Keratinocyte (primary cell): ENCODE measurements at regions not wholly inside any gene's neighbourhood (a gene's known extent, or its start where the extent isn't known, plus 50 kb on each side); places are given as distances from the start of the nearest gene placed in this dataset.

Source experiments
- DNase-seq: peaks from one replicate; pipeline ENCODE4 v3.0.0-alpha.2; 2011; ENCODE audit warnings: low read depth, missing footprints, low spot score
- FAIRE-seq: peaks from 2 replicates; lab custom pipeline; 2011; peaks lifted over from hg19 to GRCh38; lab: Jason Lieb, UNC
- H2AFZ ChIP-seq: 2 replicates; pipeline ENCODE4 v1.6.0; 2012; ENCODE audit warnings: low read length, control low read depth, inconsistent platforms; ENCODE audit not compliant: control insufficient read depth
- H3K27ac ChIP-seq: 2 replicates; pipeline ENCODE4 v1.5.1; 2011; ENCODE audit warnings: low read length; ENCODE audit not compliant: control insufficient read depth, insufficient read depth
- H3K27me3 ChIP-seq: 3 replicates; pipeline ENCODE4 v1.6.0; 2011; ENCODE audit warnings: low read length; ENCODE audit not compliant: control insufficient read depth, insufficient read depth; ENCODE audit errors: extremely low read depth
- H3K36me3 ChIP-seq, 2 experiments: 2 replicates in 1 of 2; 3 replicates in 1 of 2; pipeline ENCODE4 v1.5.1; 2011; ENCODE audit warnings: low read length in 2 of 2, mild to moderate bottlenecking in 1 of 2; ENCODE audit not compliant: control insufficient read depth in 2 of 2, insufficient read depth in 2 of 2; ENCODE audit errors: extremely low read depth in 1 of 2
- H3K4me1 ChIP-seq: 3 replicates; pipeline ENCODE4 v1.5.1; 2011; ENCODE audit warnings: low read length; ENCODE audit not compliant: control insufficient read depth, insufficient read depth; ENCODE audit errors: extremely low read depth
- H3K4me2 ChIP-seq: 3 replicates; pipeline ENCODE4 v1.6.0; 2011; ENCODE audit warnings: low read depth, low read length; ENCODE audit not compliant: control insufficient read depth, insufficient read depth; ENCODE audit errors: extremely low read depth
- H3K4me3 ChIP-seq, 3 experiments: fragments of 200-600 bp in 1 of 3; sonication (generic) in 1 of 3; 2 replicates in 2 of 3; 3 replicates in 1 of 3; pipeline ENCODE4 v1.5.1; 2011 to 2016; ENCODE audit warnings: low read length in 3 of 3, mild to moderate bottlenecking in 3 of 3, control low read depth in 2 of 3, inconsistent platforms in 1 of 3, low read depth in 1 of 3, mixed read lengths in 1 of 3, mixed run types in 1 of 3, moderate library complexity in 1 of 3; ENCODE audit not compliant: control insufficient read depth in 2 of 3, insufficient read depth in 2 of 3; ENCODE audit errors: extremely low read depth in 1 of 3
- H3K79me2 ChIP-seq: 2 replicates; pipeline ENCODE4 v1.6.0; 2012; ENCODE audit warnings: low read length; ENCODE audit not compliant: control insufficient read depth, insufficient read depth
- H3K9ac ChIP-seq: 3 replicates; pipeline ENCODE4 v1.6.0; 2011; ENCODE audit warnings: low read length; ENCODE audit not compliant: control insufficient read depth, insufficient read depth; ENCODE audit errors: extremely low read depth
- H3K9me1 ChIP-seq: 3 replicates; pipeline ENCODE4 v1.6.0; 2011; ENCODE audit warnings: low read length; ENCODE audit not compliant: control insufficient read depth, insufficient read depth; ENCODE audit errors: extremely low read depth
- H3K9me3 ChIP-seq: 2 replicates; pipeline ENCODE4 v1.5.1; 2012; ENCODE audit warnings: low read depth, low read length; ENCODE audit not compliant: control insufficient read depth
- H4K20me1 ChIP-seq: 3 replicates; pipeline ENCODE4 v1.6.0; 2011; ENCODE audit warnings: low read length; ENCODE audit not compliant: control insufficient read depth, insufficient read depth; ENCODE audit errors: extremely low read depth
- EZH2 ChIP-seq: IDR thresholded peaks from one replicate; pipeline ENCODE4 v1.6.1; 2012; ENCODE audit warnings: inconsistent platforms, mild to moderate bottlenecking, low read length, moderate library complexity
- dilution Hi-C: fragments of 300-500 bp; cut with MboI; formaldehyde crosslinking; loops from one replicate; pipeline ENCODE4 v1.7.0; 2020; ENCODE audit warnings: low sequenced_read_pairs; ENCODE audit not compliant: extremely low pct_ligation_motif_present
- TF ChIP-seq, protein P1 (sequence below), 3 experiments: IDR thresholded peaks in 1 of 3; conservative IDR thresholded peaks in 1 of 3; optimal IDR thresholded peaks in 1 of 3; 2 replicates in 2 of 3; 3 replicates in 1 of 3; pipeline versions ENCODE3 to v1.5.1; 2011; ENCODE audit warnings: low read length in 3 of 3, mild to moderate bottlenecking in 3 of 3, moderate library complexity in 2 of 3, control low read depth in 1 of 3, inconsistent platforms in 1 of 3; ENCODE audit not compliant: insufficient read depth in 2 of 3; ENCODE audit errors: extremely low read depth in 1 of 3

DNA sequence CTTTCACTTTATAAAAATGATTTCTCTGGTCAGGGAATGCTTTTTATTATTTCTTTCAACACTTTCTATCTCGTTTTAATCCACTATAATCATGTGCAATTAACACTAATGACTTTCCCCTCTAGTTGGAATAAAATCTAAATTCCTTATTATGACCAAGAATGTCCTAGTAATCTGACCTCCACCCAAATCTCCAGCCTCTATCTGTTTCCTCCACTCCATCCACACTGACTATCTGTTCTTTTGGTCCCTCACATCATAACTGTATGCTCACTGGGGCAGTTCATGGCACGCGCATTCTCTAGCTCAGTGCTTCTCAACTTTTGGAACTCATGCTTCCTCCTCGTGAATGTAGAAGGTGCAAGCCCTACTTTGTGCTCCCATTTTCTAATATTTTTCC is 244.7 kb downstream of the POSTN start:
- no peaks in the 10 kb centered on the region for H3K27me3 ChIP-seq
- no peak overlapping the region for H3K4me2 ChIP-seq
- H3K79me2 ChIP-seq, result no peaks in the 10 kb centered on the region
- no peak overlapping the region for H3K4me3 ChIP-seq
- no peaks in the 10 kb centered on the region for H3K36me3 ChIP-seq
- H2AFZ ChIP-seq, result no peak overlapping the region
- TF ChIP-seq, protein P1, sequence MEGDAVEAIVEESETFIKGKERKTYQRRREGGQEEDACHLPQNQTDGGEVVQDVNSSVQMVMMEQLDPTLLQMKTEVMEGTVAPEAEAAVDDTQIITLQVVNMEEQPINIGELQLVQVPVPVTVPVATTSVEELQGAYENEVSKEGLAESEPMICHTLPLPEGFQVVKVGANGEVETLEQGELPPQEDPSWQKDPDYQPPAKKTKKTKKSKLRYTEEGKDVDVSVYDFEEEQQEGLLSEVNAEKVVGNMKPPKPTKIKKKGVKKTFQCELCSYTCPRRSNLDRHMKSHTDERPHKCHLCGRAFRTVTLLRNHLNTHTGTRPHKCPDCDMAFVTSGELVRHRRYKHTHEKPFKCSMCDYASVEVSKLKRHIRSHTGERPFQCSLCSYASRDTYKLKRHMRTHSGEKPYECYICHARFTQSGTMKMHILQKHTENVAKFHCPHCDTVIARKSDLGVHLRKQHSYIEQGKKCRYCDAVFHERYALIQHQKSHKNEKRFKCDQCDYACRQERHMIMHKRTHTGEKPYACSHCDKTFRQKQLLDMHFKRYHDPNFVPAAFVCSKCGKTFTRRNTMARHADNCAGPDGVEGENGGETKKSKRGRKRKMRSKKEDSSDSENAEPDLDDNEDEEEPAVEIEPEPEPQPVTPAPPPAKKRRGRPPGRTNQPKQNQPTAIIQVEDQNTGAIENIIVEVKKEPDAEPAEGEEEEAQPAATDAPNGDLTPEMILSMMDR (optimal IDR thresholded peaks at IDR 0.05 in 1 of 3, IDR thresholded peaks at IDR 0.05 in 1 of 3, conservative IDR thresholded peaks at IDR 0.05 in 1 of 3; ENCODE audit: extremely low read depth in 1 of 3, insufficient read depth in 2 of 3, low read length in 3 of 3), result no peak
- TF ChIP-seq EZH2, result no peak
- no peaks in the 10 kb centered on the region for H3K9me1 ChIP-seq
- H3K9me3 ChIP-seq, result no peaks in the 10 kb centered on the region
- no peak for DNase-seq
- H4K20me1 ChIP-seq, result no peaks in the 10 kb centered on the region
- no peak overlapping the region for H3K27ac ChIP-seq
- H3K9ac ChIP-seq, result no peak overlapping the region
- no peak for FAIRE-seq
- dilution Hi-C loops, result no loop called here
- H3K4me1 ChIP-seq, result no peaks in the 10 kb centered on the region

DNA sequence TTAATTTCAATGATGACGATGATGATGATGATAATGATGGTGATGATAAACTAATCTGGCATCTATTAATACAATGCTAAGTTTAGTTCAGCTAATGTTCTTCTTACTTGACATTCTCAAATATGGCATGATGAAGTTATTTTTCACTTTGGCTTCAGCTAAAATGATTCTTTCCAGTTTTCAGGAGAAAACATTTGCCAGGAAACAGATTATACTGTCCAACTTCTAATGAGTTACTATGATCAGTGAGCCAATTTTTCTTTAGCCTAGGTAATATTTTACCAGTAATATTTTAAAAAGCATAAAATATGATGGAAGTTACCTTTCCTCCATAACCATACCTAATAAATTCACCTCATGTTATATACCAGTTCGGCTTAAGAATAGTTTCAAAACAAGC is 245.7 kb upstream of the CSNK1A1L start:
- no peaks in the 10 kb centered on the region for H3K4me1 ChIP-seq
- TF ChIP-seq, protein P1 (optimal IDR thresholded peaks at IDR 0.05 in 1 of 3, IDR thresholded peaks at IDR 0.05 in 1 of 3, conservative IDR thresholded peaks at IDR 0.05 in 1 of 3; ENCODE audit: extremely low read depth in 1 of 3, insufficient read depth in 2 of 3, low read length in 3 of 3), result no peak
- no peak for TF ChIP-seq EZH2

More for the DNA sequence above, 245.7 kb upstream of the CSNK1A1L start:
- FAIRE-seq, result no peak
- Histone ChIP-seq H3K79me2 (no peaks in the 10 kb centered on the region), H3K36me3 (no peaks in the 10 kb centered on the region), H3K27me3 (no peaks in the 10 kb centered on the region), H3K27ac (no peak overlapping the region), H4K20me1 (no peaks in the 10 kb centered on the region), H2AFZ (no peak overlapping the region), H3K4me2 (no peak overlapping the region), H3K9me3 (no peaks in the 10 kb centered on the region), H3K4me3 (no peak overlapping the region), H3K9me1 (no peaks in the 10 kb centered on the region), H3K9ac (no peak overlapping the region)
- dilution Hi-C loops, result no loop called here
- DNase-seq, result no peak
